ENCODE measurements at regions not wholly inside any gene's neighbourhood (a gene's known extent, or its start where the extent isn't known, plus 50 kb on each side); places are given as distances from the start of the nearest gene placed in this dataset.

DNA sequence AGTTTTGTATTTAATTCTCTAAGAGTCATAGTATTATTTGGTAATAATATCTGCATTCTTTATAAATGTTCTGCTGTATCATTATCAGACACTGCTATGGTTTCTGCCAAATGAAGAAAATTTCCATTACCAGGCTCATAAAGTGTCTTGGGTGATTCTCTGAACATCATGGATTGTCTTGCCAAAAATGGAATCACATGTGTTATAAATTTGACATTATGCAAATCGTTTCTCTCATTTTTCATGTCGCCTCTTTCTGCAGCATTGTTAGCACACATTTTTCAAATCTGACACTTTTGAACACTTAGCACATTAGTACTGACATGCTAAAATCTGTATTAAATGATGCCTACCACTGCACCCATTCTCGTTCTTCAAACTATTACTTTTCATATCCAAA is 74.2 kb upstream of the NEK7 start:
- no peak for TF ChIP-seq POLR2AphosphoS5 (IDR thresholded peaks at IDR 0.05)
- no peak for TF ChIP-seq POLR2A (IDR thresholded peaks at IDR 0.05)
